DOHH2 (cell line): ENCODE measurements at regions not wholly inside any gene's neighbourhood (a gene's known extent, or its start where the extent isn't known, plus 50 kb on each side); places are given as distances from the start of the nearest gene placed in this dataset.

Source experiments
- H3F3A ChIP-seq: fragments of 200-600 bp; sonication (generic), shearing (Covaris generic); 2 replicates; pipeline ENCODE4 v1.6.0; 2016; ENCODE audit warnings: antibody characterized with exemption, mild to moderate bottlenecking; ENCODE audit not compliant: control insufficient read depth, insufficient read depth
- H3K27ac ChIP-seq: fragments of 200-600 bp; sonication (generic); 2 replicates; pipeline ENCODE4 v1.5.1; 2014; ENCODE audit warnings: low read depth, mild to moderate bottlenecking, low read length, moderate library complexity
- H3K27me3 ChIP-seq: fragments of 200-600 bp; sonication (generic); 2 replicates; pipeline ENCODE4 v1.6.1; 2014; ENCODE audit warnings: mild to moderate bottlenecking, low read length, mixed read lengths; ENCODE audit not compliant: control insufficient read depth
- H3K36me3 ChIP-seq: fragments of 200-600 bp; sonication (generic); 2 replicates; pipeline ENCODE4 v1.6.1; 2014; ENCODE audit warnings: mild to moderate bottlenecking, low read length, moderate library complexity, mixed read lengths; ENCODE audit not compliant: control insufficient read depth
- H3K4me1 ChIP-seq: fragments of 200-600 bp; sonication (generic); 2 replicates; pipeline ENCODE4 v1.6.1; 2014; ENCODE audit warnings: mild to moderate bottlenecking, low read length, mixed read lengths; ENCODE audit not compliant: control insufficient read depth
- H3K4me2 ChIP-seq: fragments of 200-600 bp; sonication (generic); 2 replicates; pipeline ENCODE4 v1.6.0; 2014; ENCODE audit warnings: mild to moderate bottlenecking, low read length, moderate library complexity
- H3K4me3 ChIP-seq: fragments of 200-600 bp; sonication (generic); 2 replicates; pipeline ENCODE4 v1.5.1; 2014; ENCODE audit warnings: mild to moderate bottlenecking, low read length, mixed read lengths
- H3K79me2 ChIP-seq: fragments of 200-600 bp; sonication (generic); 2 replicates; pipeline ENCODE4 v1.6.1; 2014; ENCODE audit warnings: mild to moderate bottlenecking, low read length, mixed read lengths; ENCODE audit not compliant: control insufficient read depth
- H3K9me2 ChIP-seq: fragments of 200-600 bp; sonication (generic); replicated peaks from 2 replicates; pipeline ENCODE4 v1.6.1; 2014; ENCODE audit warnings: mild to moderate bottlenecking, low read length, mixed read lengths; ENCODE audit not compliant: control insufficient read depth
- H3K9me3 ChIP-seq: fragments of 200-600 bp; sonication (generic); 2 replicates; pipeline ENCODE4 v1.6.1; 2014; ENCODE audit warnings: antibody characterized with exemption, low read length, mixed read lengths; ENCODE audit not compliant: control insufficient read depth, insufficient read depth
- H4K20me1 ChIP-seq: fragments of 200-600 bp; sonication (generic); 2 replicates; pipeline ENCODE4 v1.6.0; 2014; ENCODE audit warnings: low read depth, mild to moderate bottlenecking, antibody characterized with exemption, low read length, moderate library complexity; ENCODE audit not compliant: control insufficient read depth, insufficient read depth
- EZH2phosphoT487 ChIP-seq: fragments of 200-600 bp; sonication (generic); IDR thresholded peaks from 2 replicates; pipeline ENCODE4 v1.6.1; 2017; ENCODE audit warnings: borderline replicate concordance, mild to moderate bottlenecking, antibody characterized with exemption, low read length, moderate library complexity, mixed read lengths
- TF ChIP-seq, protein P1 (sequence below): fragments of 200-600 bp; sonication (generic); IDR thresholded peaks from one replicate; pipeline ENCODE4 v1.5.1; 2014; ENCODE audit warnings: antibody characterized with exemption, mild to moderate bottlenecking, low read depth, low read length; ENCODE audit not compliant: poor library complexity, severe bottlenecking

DNA sequence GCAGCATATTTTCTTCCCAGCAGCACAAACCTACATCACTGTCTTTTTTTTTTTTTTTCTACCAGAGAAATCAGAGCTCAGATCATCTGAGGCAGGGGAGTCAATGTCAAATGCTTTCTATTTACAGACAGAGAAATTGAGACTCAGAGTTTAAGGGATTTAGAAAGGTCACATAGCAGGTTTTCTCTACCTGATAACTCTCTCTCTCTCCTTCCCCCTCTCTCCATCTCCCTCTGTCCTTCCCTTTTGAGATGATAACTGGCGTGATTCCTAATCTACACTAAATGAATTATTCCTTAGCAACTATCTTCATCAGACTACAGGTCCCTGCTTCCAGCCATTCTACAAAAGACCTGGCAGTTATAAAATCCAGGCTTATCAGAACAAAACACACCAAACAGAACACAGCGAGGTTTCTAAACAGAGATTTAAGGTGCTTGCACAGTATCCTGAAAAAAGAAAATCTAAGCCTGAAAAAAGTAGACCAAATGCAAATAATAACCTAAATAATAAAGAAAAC, 161.6 kb upstream of the PKDCC start:
- no peak overlapping the region for H3K4me3 ChIP-seq
- no peak overlapping the region for H3K4me2 ChIP-seq
- H3F3A ChIP-seq: no peaks in the 10 kb centered on the region
- H4K20me1 ChIP-seq: no peaks in the 10 kb centered on the region
- H3K27ac ChIP-seq: no peak overlapping the region
- H3K4me1 ChIP-seq: no peaks in the 10 kb centered on the region
- H3K79me2 ChIP-seq: no peaks in the 10 kb centered on the region
- H3K27me3 ChIP-seq: peaks cover 16% of the 10 kb centered on the region
- H3K9me3 ChIP-seq: no peaks in the 10 kb centered on the region
- H3K9me2 ChIP-seq: no peaks in the 10 kb centered on the region
- no peaks in the 10 kb centered on the region for H3K36me3 ChIP-seq
- TF ChIP-seq EZH2phosphoT487: no peak
- TF ChIP-seq, protein P1, sequence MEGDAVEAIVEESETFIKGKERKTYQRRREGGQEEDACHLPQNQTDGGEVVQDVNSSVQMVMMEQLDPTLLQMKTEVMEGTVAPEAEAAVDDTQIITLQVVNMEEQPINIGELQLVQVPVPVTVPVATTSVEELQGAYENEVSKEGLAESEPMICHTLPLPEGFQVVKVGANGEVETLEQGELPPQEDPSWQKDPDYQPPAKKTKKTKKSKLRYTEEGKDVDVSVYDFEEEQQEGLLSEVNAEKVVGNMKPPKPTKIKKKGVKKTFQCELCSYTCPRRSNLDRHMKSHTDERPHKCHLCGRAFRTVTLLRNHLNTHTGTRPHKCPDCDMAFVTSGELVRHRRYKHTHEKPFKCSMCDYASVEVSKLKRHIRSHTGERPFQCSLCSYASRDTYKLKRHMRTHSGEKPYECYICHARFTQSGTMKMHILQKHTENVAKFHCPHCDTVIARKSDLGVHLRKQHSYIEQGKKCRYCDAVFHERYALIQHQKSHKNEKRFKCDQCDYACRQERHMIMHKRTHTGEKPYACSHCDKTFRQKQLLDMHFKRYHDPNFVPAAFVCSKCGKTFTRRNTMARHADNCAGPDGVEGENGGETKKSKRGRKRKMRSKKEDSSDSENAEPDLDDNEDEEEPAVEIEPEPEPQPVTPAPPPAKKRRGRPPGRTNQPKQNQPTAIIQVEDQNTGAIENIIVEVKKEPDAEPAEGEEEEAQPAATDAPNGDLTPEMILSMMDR: no peak

- TF ChIP-seq EZH2phosphoT487: no peak
- TF ChIP-seq, protein P1: no peak
- no peaks in the 10 kb centered on the region for H3K9me2 ChIP-seq
These were observed 161.1 kb upstream of the PKDCC start for GRCh38 chr2:41886757-41887156.

DNA sequence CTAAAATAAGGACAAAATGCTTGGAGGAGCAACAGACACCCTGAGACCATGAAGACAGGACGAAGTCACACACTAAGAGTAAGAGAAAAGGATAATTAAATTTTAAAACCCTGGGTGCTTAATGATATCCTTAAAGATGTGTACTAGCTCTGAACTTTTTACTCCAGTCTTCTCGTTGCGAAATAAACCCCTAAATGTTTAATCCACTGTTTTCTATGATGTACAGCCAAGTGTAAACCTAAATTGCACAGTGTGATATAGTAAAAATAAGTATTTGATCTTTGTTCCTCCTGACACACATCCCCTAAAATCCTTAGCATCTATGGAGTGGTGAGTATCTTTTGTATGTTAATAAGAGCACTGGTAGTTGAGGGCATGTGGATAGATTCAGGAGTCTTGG, 157.5 kb upstream of the PKDCC start:
- Histone ChIP-seq H3K9me3 (no peaks in the 10 kb centered on the region), H3K9me2 (no peaks in the 10 kb centered on the region), H4K20me1 (no peaks in the 10 kb centered on the region), H3K27me3 (peaks cover 22% of the 10 kb centered on the region), H3K27ac (no peak overlapping the region), H3F3A (no peaks in the 10 kb centered on the region), H3K4me1 (no peaks in the 10 kb centered on the region), H3K4me2 (no peak overlapping the region), H3K36me3 (no peaks in the 10 kb centered on the region), H3K4me3 (no peak overlapping the region), H3K79me2 (no peaks in the 10 kb centered on the region)
- no peak for TF ChIP-seq EZH2phosphoT487
- TF ChIP-seq, protein P1: no peak

More at GRCh38 chr2:41886757-41887156, 161.1 kb upstream of the PKDCC start:
- H3K79me2 ChIP-seq: no peaks in the 10 kb centered on the region
- no peaks in the 10 kb centered on the region for H4K20me1 ChIP-seq
- no peaks in the 10 kb centered on the region for H3K9me3 ChIP-seq
- no peak overlapping the region for H3K27ac ChIP-seq
- H3F3A ChIP-seq: no peaks in the 10 kb centered on the region
- H3K36me3 ChIP-seq: no peaks in the 10 kb centered on the region
- H3K4me2 ChIP-seq: no peak overlapping the region
- H3K4me1 ChIP-seq: no peaks in the 10 kb centered on the region
- H3K4me3 ChIP-seq: no peak overlapping the region
- H3K27me3 ChIP-seq: peaks cover 17% of the 10 kb centered on the region

DNA sequence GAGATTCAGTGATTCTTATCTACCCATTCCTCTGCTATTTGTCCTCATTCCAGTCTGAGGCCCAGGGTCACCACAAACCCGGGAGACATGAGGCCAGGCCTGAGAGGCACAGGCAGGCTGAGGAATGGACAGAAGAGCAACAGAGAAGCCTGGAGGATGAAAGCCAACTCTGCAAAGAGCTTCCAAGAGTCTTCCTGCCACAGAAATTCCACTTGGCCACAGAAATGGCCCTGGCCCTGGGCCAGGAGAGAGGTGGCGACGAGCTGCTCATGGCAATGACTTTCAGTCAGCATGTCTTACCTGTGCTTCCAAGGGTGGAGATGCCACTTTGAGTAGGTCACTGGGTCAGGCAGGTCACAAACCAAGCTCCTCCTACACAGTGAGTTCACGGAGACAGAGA, 155.3 kb upstream of the PKDCC start:
- Histone ChIP-seq H3K27ac (no peak overlapping the region), H3K4me3 (no peak overlapping the region), H3K9me3 (no peaks in the 10 kb centered on the region), H3K4me1 (no peaks in the 10 kb centered on the region), H3K4me2 (no peak overlapping the region), H4K20me1 (no peaks in the 10 kb centered on the region), H3K9me2 (no peaks in the 10 kb centered on the region), H3F3A (no peaks in the 10 kb centered on the region), H3K27me3 (peaks cover 18% of the 10 kb centered on the region), H3K79me2 (no peaks in the 10 kb centered on the region), H3K36me3 (no peaks in the 10 kb centered on the region)
- TF ChIP-seq, protein P1: no peak
- TF ChIP-seq EZH2phosphoT487: no peak
